WTC11 (cell line): ENCODE measurements at regions not wholly inside any gene's neighbourhood (a gene's known extent, or its start where the extent isn't known, plus 50 kb on each side); places are given as distances from the start of the nearest gene placed in this dataset.

Source experiments
- ATAC-seq: fragments of 200-7000 bp; cut with Tn5 transposase; 2 replicates; pipeline ENCODE4 v1.10.0; 2021; ENCODE audit warnings: mild to moderate bottlenecking, moderate library complexity
- CTCF ChIA-PET: fragments of 300-600 bp; sonication (Branson Sonifier 250); formaldehyde crosslinking; loops from one replicate; lab custom pipeline; 2021; ENCODE audit warnings: antibody characterized with exemption; lab: Charles Lee
- POLR2A ChIA-PET: fragments of 350-600 bp; sonication (Branson Sonifier 250); formaldehyde crosslinking; loops from one replicate; lab custom pipeline; 2021; ENCODE audit warnings: antibody characterized with exemption; lab: Charles Lee
- DNase-seq: peaks from one replicate; pipeline ENCODE4 v3.0.0; 2021; ENCODE audit warnings: low spot score
- H3K27ac Mint-ChIP-seq: 2 replicates; pipeline ENCODE4 v1.8.0; 2021; ENCODE audit warnings: mixed read lengths
- H3K27me3 Mint-ChIP-seq: 2 replicates; pipeline ENCODE4 v1.8.0; 2021; ENCODE audit warnings: low read depth, mild to moderate bottlenecking, moderate library complexity, mixed read lengths
- H3K36me3 Mint-ChIP-seq: 2 replicates; pipeline ENCODE4 v1.8.0; 2021; ENCODE audit warnings: mixed read lengths
- H3K4me1 Mint-ChIP-seq: 2 replicates; pipeline ENCODE4 v1.8.0; 2022; ENCODE audit warnings: mixed read lengths
- H3K4me3 Mint-ChIP-seq: 2 replicates; pipeline ENCODE4 v1.8.0; 2021; ENCODE audit warnings: mild to moderate bottlenecking, moderate library complexity, mixed read lengths
- H3K9me3 Mint-ChIP-seq: 2 replicates; pipeline ENCODE4 v1.8.0; 2021; ENCODE audit warnings: mixed read lengths
- AR ChIP-seq: fragments of 250-450 bp; sonication (Bioruptor Pico); IDR thresholded peaks from 2 replicates; pipeline ENCODE4 v1.9.0; 2021; ENCODE audit warnings: mild to moderate bottlenecking
- CREB1 ChIP-seq: sonication (generic); formaldehyde crosslinking; IDR thresholded peaks from 2 replicates; pipeline ENCODE4 v1.8.0; 2023; ENCODE audit warnings: mild to moderate bottlenecking, missing genetic modification reagents
- E2F1 ChIP-seq: sonication (generic); formaldehyde crosslinking; IDR thresholded peaks from 2 replicates; pipeline ENCODE4 v1.8.0; 2022; ENCODE audit warnings: mild to moderate bottlenecking, missing genetic modification reagents
- ESRRA ChIP-seq: sonication (generic); formaldehyde crosslinking; IDR thresholded peaks from 2 replicates; pipeline ENCODE4 v1.8.1; 2022; ENCODE audit warnings: mild to moderate bottlenecking, missing genetic modification reagents, borderline replicate concordance
- MLX ChIP-seq: sonication (generic); formaldehyde crosslinking; IDR thresholded peaks from 2 replicates; pipeline ENCODE4 v1.8.1; 2023; ENCODE audit warnings: mild to moderate bottlenecking, missing genetic modification reagents, moderate library complexity
- NFE2L1 ChIP-seq: sonication (generic); formaldehyde crosslinking; IDR thresholded peaks from 2 replicates; pipeline ENCODE4 v1.8.1; 2023; ENCODE audit warnings: missing genetic modification reagents
- OVOL2 ChIP-seq: fragments of 250-450 bp; sonication (Bioruptor Pico); IDR thresholded peaks from 2 replicates; pipeline ENCODE4 v1.9.0; 2021; ENCODE audit warnings: mild to moderate bottlenecking, borderline replicate concordance
- ZMAT4 ChIP-seq: fragments of 250-450 bp; sonication (Bioruptor Pico); IDR thresholded peaks from 2 replicates; pipeline ENCODE4 v1.9.0; 2021; ENCODE audit warnings: mild to moderate bottlenecking
- ZNF121 ChIP-seq: sonication (generic); formaldehyde crosslinking; IDR thresholded peaks from 2 replicates; pipeline ENCODE4 v1.8.0; 2023; ENCODE audit warnings: missing genetic modification reagents
- ZNF281 ChIP-seq: sonication (generic); formaldehyde crosslinking; IDR thresholded peaks from 2 replicates; pipeline ENCODE4 v1.8.0; 2023; ENCODE audit warnings: mild to moderate bottlenecking, missing genetic modification reagents

GRCh38 chr17:34820922-34821321 lies 140.3 kb downstream of the CCT6B start:
- H3K4me3 Mint-ChIP-seq: no peak overlapping the region
- H3K9me3 Mint-ChIP-seq: no peaks in the 10 kb centered on the region
- CTCF ChIA-PET: interaction anchor here (0.9 to 1.0 kb wide), 2 partner anchors 62 to 278 kb away, joined by 3 read pairs; no protein-coding TSS in a partner anchor
- DNase-seq (no peak), ATAC-seq (peak; percentile 50)
- H3K27me3 Mint-ChIP-seq: peaks cover 63% of the 10 kb centered on the region
- POLR2A ChIA-PET: no interaction called here
- no peaks in the 10 kb centered on the region for H3K36me3 Mint-ChIP-seq
- no peak for TF ChIP-seq ESRRA (CRISPR knock-in tag)
- TF ChIP-seq NFE2L1: peak; percentile 67; the same call in 1 of the 2 replicates
- TF ChIP-seq, all 79 proteins: peak for 1
- Mint-ChIP-seq H3K27ac (peak overlapping the region; percentile 58), H3K4me1 (peaks cover 52% of the 10 kb centered on the region)

- ChIA-PET CTCF (interaction anchor here (0.9 to 1.0 kb wide), 2 partner anchors 63 to 278 kb away, joined by 3 read pairs; no protein-coding TSS in a partner anchor), POLR2A (no interaction called here)
- H3K36me3 Mint-ChIP-seq: no peaks in the 10 kb centered on the region
- H3K27ac Mint-ChIP-seq: no peak overlapping the region; the same call in 1 of the 2 replicates
- ATAC-seq: peak; percentile 68
- no peaks in the 10 kb centered on the region for H3K9me3 Mint-ChIP-seq
- peak overlapping the region; percentile 48 for H3K4me3 Mint-ChIP-seq
- no peak for TF ChIP-seq CREB1 (CRISPR knock-in tag)
- no peak for DNase-seq
- peaks cover 58% of the 10 kb centered on the region for H3K4me1 Mint-ChIP-seq
- peaks cover 63% of the 10 kb centered on the region for H3K27me3 Mint-ChIP-seq
Measured at GRCh38 chr17:34820248-34820801, 140.9 kb downstream of the CCT6B start.

- DNase-seq (no peak), ATAC-seq (no peak)
- Mint-ChIP-seq H3K4me1 (peaks cover 67% of the 10 kb centered on the region), H3K27me3 (peaks cover 63% of the 10 kb centered on the region), H3K4me3 (no peak overlapping the region), H3K36me3 (no peaks in the 10 kb centered on the region), H3K27ac (peak overlapping the region; percentile 78; the same call in 1 of the 2 replicates), H3K9me3 (no peaks in the 10 kb centered on the region)
- POLR2A ChIA-PET: no interaction called here
- CTCF ChIA-PET: interaction anchor here (1.6 kb wide), 1 partner anchor 275 kb away, joined by 5 read pairs; no protein-coding TSS in a partner anchor
- TF ChIP-seq E2F1 (CRISPR knock-in tag): no peak
- TF ChIP-seq ZNF281 (CRISPR knock-in tag): no peak
- TF ChIP-seq AR (CRISPR knock-in tag): no peak
- no peak for TF ChIP-seq OVOL2 (CRISPR knock-in tag)
- peak; percentile 93 for TF ChIP-seq ZNF121 (CRISPR knock-in tag)
- TF ChIP-seq ZMAT4 (CRISPR knock-in tag): no peak
- TF ChIP-seq MLX (CRISPR knock-in tag): no peak
Measured at GRCh38 chr17:34817252-34818035, 143.8 kb downstream of the CCT6B start.
